MCF 10A (cell line): ENCODE measurements at regions not wholly inside any gene's neighbourhood (a gene's known extent, or its start where the extent isn't known, plus 50 kb on each side); places are given as distances from the start of the nearest gene placed in this dataset.

Source experiments
- BruUV-seq: library from RNA; stranded (reverse); fragments of 400-500 nt; replicated peaks from 2 replicates; lab custom pipeline; 2021; lab: Mats Ljungman, UMichigan
- CTCF ChIA-PET: fragments of 300-600 bp; sonication (Branson Sonifier 250); formaldehyde crosslinking; extraction: SDS; loops from one replicate; lab custom pipeline; 2021; ENCODE audit warnings: antibody characterized with exemption, inconsistent platforms; lab: Yijun Ruan, JAX
- POLR2A ChIA-PET: fragments of 300-600, 350-650 bp; sonication (Branson Sonifier 250); formaldehyde crosslinking; extraction: SDS; loops from one replicate; lab custom pipeline; 2020; ENCODE audit warnings: antibody characterized with exemption, inconsistent platforms; lab: Yijun Ruan, JAX
- DNase-seq: peaks from one replicate; pipeline ENCODE4 v3.0.0-alpha.2; 2018; ENCODE audit not compliant: unreplicated experiment
- H3K27ac Mint-ChIP-seq: one replicate; pipeline ENCODE4 v1.8.0; 2022; ENCODE audit warnings: mild to moderate bottlenecking, low read depth, mixed read lengths; ENCODE audit not compliant: unreplicated experiment
- H3K27me3 Mint-ChIP-seq: one replicate; pipeline ENCODE4 v1.8.0; 2022; ENCODE audit warnings: mixed read lengths; ENCODE audit not compliant: insufficient read depth, unreplicated experiment
- H3K36me3 Mint-ChIP-seq: one replicate; pipeline ENCODE4 v1.8.0; 2022; ENCODE audit warnings: mild to moderate bottlenecking, moderate library complexity, mixed read lengths; ENCODE audit not compliant: insufficient read depth, unreplicated experiment
- H3K4me1 Mint-ChIP-seq: one replicate; pipeline ENCODE4 v1.8.0; 2022; ENCODE audit warnings: mixed read lengths; ENCODE audit not compliant: insufficient read depth, unreplicated experiment
- H3K4me3 Mint-ChIP-seq: one replicate; pipeline ENCODE4 v1.8.0; 2022; ENCODE audit warnings: mild to moderate bottlenecking, moderate library complexity, mixed read lengths; ENCODE audit not compliant: unreplicated experiment
- H3K9me3 Mint-ChIP-seq: one replicate; pipeline ENCODE4 v1.8.0; 2022; ENCODE audit warnings: mixed read lengths; ENCODE audit not compliant: unreplicated experiment
- CTCF ChIP-seq: fragments of 200-600 bp; IDR thresholded peaks from one replicate; pipeline ENCODE4 v1.8.0; 2022; ENCODE audit warnings: antibody characterized with exemption, mild to moderate bottlenecking; ENCODE audit not compliant: unreplicated experiment
- intact Hi-C: fragments of 100-400 bp; cut with micrococcal nuclease; formaldehyde crosslinking; loops from 2 replicates; pipeline ENCODE4 v1.14.1; 2022

- POLR2A ChIA-PET: no interaction called here
- CTCF ChIA-PET: interaction anchor here (0.9 to 1.2 kb wide), 4 partner anchors 9 to 31 kb away, joined by 3 to 4 read pairs (median 3); no protein-coding TSS in a partner anchor
- no peak overlapping the region for H3K27ac Mint-ChIP-seq
- intact Hi-C loops: loop anchor here (2.0 kb wide), 1 partner anchor 1147 kb away; no protein-coding TSS in a partner anchor
- no TSS peak for BruUV-seq
- TF ChIP-seq CTCF: no peak
- H3K27me3 Mint-ChIP-seq: no peaks in the 10 kb centered on the region
- H3K36me3 Mint-ChIP-seq: no peaks in the 10 kb centered on the region
- H3K4me3 Mint-ChIP-seq: no peak overlapping the region
- DNase-seq: peak; percentile 2
- no peaks in the 10 kb centered on the region for H3K9me3 Mint-ChIP-seq
- no peaks in the 10 kb centered on the region for H3K4me1 Mint-ChIP-seq
These were observed 1516.4 kb upstream of the PABPC4L start for GRCh38 chr4:135718019-135718418.

- CTCF ChIA-PET: no interaction called here
- intact Hi-C loops: no loop called here
- POLR2A ChIA-PET: no interaction called here
- Mint-ChIP-seq H3K4me3 (no peak overlapping the region), H3K9me3 (no peaks in the 10 kb centered on the region), H3K36me3 (no peaks in the 10 kb centered on the region), H3K27ac (no peak overlapping the region), H3K27me3 (no peaks in the 10 kb centered on the region), H3K4me1 (no peaks in the 10 kb centered on the region)
- DNase-seq: no peak
- no TSS peak for BruUV-seq
- TF ChIP-seq CTCF: no peak
These were observed 1503.8 kb upstream of the PABPC4L start for GRCh38 chr4:135705343-135705742.

- no peaks in the 10 kb centered on the region for H3K27me3 Mint-ChIP-seq
- CTCF ChIA-PET: no interaction called here
- peaks cover 5% of the 10 kb centered on the region for H3K36me3 Mint-ChIP-seq
- intact Hi-C loops: no loop called here
- no peaks in the 10 kb centered on the region for H3K4me1 Mint-ChIP-seq
- no peak overlapping the region for H3K27ac Mint-ChIP-seq
- H3K9me3 Mint-ChIP-seq: no peaks in the 10 kb centered on the region
- no peak for DNase-seq
- POLR2A ChIA-PET: no interaction called here
- no peak for TF ChIP-seq CTCF
- H3K4me3 Mint-ChIP-seq: no peak overlapping the region
- BruUV-seq: no TSS peak
These were observed 1492.5 kb upstream of the PABPC4L start for GRCh38 chr4:135694066-135694465.

- ChIA-PET POLR2A (no interaction called here), CTCF (interaction anchor here (0.7 kb wide), 1 partner anchor 18 kb away, joined by 5 read pairs; no protein-coding TSS in a partner anchor)
- Mint-ChIP-seq H3K4me1 (no peaks in the 10 kb centered on the region), H3K27ac (no peak overlapping the region), H3K4me3 (no peak overlapping the region), H3K27me3 (no peaks in the 10 kb centered on the region), H3K9me3 (no peaks in the 10 kb centered on the region), H3K36me3 (no peaks in the 10 kb centered on the region)
- no peak for DNase-seq
- no TSS peak for BruUV-seq
- no peak for TF ChIP-seq CTCF
- intact Hi-C loops: no loop called here
These were observed 1482.4 kb upstream of the PABPC4L start for GRCh38 chr4:135684001-135684400.
